HL-60 (cell line): ENCODE measurements at regions not wholly inside any gene's neighbourhood (a gene's known extent, or its start where the extent isn't known, plus 50 kb on each side); places are given as distances from the start of the nearest gene placed in this dataset.

ENCODE experiments used
- DNase-seq, 2 experiments: peaks; one replicate each; pipeline ENCODE4 v3.0.0-alpha.2; 2010 to 2020; ENCODE audit warnings: low read depth in 1 of 2, low spot score in 1 of 2
- H3K27ac ChIP-seq: fragments of 250-450 bp; sonication (Bioruptor Pico); replicated peaks from 2 replicates; pipeline ENCODE4 v1.5.1; 2020; ENCODE audit warnings: mild to moderate bottlenecking, moderate library complexity
- H3K27me3 ChIP-seq: fragments of 250-450 bp; sonication (Bioruptor Pico); 2 replicates; pipeline ENCODE4 v1.5.1; 2021; ENCODE audit warnings: mild to moderate bottlenecking, moderate library complexity; ENCODE audit not compliant: insufficient read depth, poor library complexity, severe bottlenecking
- H3K4me3 ChIP-seq: replicated peaks from 2 replicates; pipeline ENCODE4 v1.5.1; 2011; ENCODE audit warnings: mild to moderate bottlenecking, control low read depth, low read length; ENCODE audit not compliant: insufficient read depth
- CTCF ChIP-seq: IDR thresholded peaks from one replicate; pipeline ENCODE4 v1.5.1; 2011; ENCODE audit warnings: low read length, control low read depth, inconsistent platforms; ENCODE audit not compliant: insufficient read depth
- GABPA ChIP-seq: IDR thresholded peaks from 2 replicates; pipeline ENCODE4 v1.6.1; 2012; ENCODE audit warnings: low read depth
- POLR2AphosphoS5 ChIP-seq: IDR thresholded peaks from 2 replicates; pipeline ENCODE4 v1.6.1; 2012; ENCODE audit warnings: low read depth
- REST ChIP-seq: IDR thresholded peaks from 2 replicates; pipeline ENCODE4 v1.6.1; 2012; ENCODE audit warnings: low read depth; ENCODE audit not compliant: insufficient replicate concordance
- SPI1 ChIP-seq: IDR thresholded peaks from 2 replicates; pipeline ENCODE4 v1.6.1; 2012; ENCODE audit warnings: low read depth, mild to moderate bottlenecking, borderline replicate concordance

GRCh38 chr13:56189978-56190377 lies 950.7 kb upstream of the PRR20A start:
- no peak for TF ChIP-seq GABPA
- no peak for TF ChIP-seq REST
- TF ChIP-seq SPI1: no peak
- TF ChIP-seq POLR2AphosphoS5: no peak
- no peak for TF ChIP-seq CTCF
- H3K4me3 ChIP-seq: no peak overlapping the region
- no peak for DNase-seq
- H3K27me3 ChIP-seq: no peaks in the 10 kb centered on the region
- no peak overlapping the region for H3K27ac ChIP-seq

GRCh38 chr13:56198350-56198749 lies 942.4 kb upstream of the PRR20A start:
- DNase-seq: no peak
- H3K4me3 ChIP-seq: no peak overlapping the region
- no peaks in the 10 kb centered on the region for H3K27me3 ChIP-seq
- no peak overlapping the region for H3K27ac ChIP-seq
- no peak for TF ChIP-seq SPI1
- TF ChIP-seq GABPA: no peak
- no peak for TF ChIP-seq REST
- no peak for TF ChIP-seq CTCF
- TF ChIP-seq POLR2AphosphoS5: no peak

GRCh38 chr13:56201834-56202233 lies 938.9 kb upstream of the PRR20A start:
- no peak for DNase-seq
- Histone ChIP-seq H3K27me3 (no peaks in the 10 kb centered on the region), H3K4me3 (no peak overlapping the region), H3K27ac (no peak overlapping the region)
- no peak for TF ChIP-seq SPI1
- no peak for TF ChIP-seq REST
- no peak for TF ChIP-seq POLR2AphosphoS5
- no peak for TF ChIP-seq GABPA
- no peak for TF ChIP-seq CTCF
